ENCODE measurements at regions not wholly inside any gene's neighbourhood (a gene's known extent, or its start where the extent isn't known, plus 50 kb on each side); places are given as distances from the start of the nearest gene placed in this dataset.
"Not testable (repeated sequence)": the region's sequence is repeated elsewhere in the genome, so short reads cannot be mapped to it uniquely, and the experiment has no call there.

DNA sequence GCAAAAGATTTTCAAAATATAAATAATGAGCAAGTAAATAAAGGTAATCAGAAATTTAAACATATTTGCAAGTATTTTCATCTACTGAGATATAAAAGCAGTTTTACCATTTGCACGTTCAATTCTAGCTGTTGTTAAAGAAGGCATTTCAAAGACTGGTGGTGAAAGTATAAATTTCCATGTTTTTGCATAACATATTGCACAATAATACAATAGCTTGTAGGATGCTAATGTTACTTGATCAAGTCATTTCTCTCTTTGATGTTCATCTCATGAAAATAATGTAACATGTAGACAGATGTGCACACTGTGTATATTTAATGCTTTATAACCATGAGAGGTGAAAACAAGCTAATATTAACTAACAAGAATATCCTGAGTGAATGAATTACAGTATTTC, 651.9 kb downstream of the CDH9 start:
- TF ChIP-seq, protein P1, sequence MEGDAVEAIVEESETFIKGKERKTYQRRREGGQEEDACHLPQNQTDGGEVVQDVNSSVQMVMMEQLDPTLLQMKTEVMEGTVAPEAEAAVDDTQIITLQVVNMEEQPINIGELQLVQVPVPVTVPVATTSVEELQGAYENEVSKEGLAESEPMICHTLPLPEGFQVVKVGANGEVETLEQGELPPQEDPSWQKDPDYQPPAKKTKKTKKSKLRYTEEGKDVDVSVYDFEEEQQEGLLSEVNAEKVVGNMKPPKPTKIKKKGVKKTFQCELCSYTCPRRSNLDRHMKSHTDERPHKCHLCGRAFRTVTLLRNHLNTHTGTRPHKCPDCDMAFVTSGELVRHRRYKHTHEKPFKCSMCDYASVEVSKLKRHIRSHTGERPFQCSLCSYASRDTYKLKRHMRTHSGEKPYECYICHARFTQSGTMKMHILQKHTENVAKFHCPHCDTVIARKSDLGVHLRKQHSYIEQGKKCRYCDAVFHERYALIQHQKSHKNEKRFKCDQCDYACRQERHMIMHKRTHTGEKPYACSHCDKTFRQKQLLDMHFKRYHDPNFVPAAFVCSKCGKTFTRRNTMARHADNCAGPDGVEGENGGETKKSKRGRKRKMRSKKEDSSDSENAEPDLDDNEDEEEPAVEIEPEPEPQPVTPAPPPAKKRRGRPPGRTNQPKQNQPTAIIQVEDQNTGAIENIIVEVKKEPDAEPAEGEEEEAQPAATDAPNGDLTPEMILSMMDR (IDR thresholded peaks at IDR 0.05): no peak
- Histone ChIP-seq H3K9me3 (peaks cover 0 to 4% (median 0%) of the 10 kb centered on the region in 4 donors), H3K4me1 (no peaks in the 10 kb centered on the region), H3K4me3 (no peak overlapping the region), H3K27me3 (no peaks in the 10 kb centered on the region), H3K27ac (no peak overlapping the region), H3K36me3 (no peaks in the 10 kb centered on the region)
- no peak for DNase-seq
- WGBS, 2 donors: 73 to 78% methylated on average over 1 of the region's 1 CpG
- intact Hi-C loops (cut with DNase I): no loop called here

DNA sequence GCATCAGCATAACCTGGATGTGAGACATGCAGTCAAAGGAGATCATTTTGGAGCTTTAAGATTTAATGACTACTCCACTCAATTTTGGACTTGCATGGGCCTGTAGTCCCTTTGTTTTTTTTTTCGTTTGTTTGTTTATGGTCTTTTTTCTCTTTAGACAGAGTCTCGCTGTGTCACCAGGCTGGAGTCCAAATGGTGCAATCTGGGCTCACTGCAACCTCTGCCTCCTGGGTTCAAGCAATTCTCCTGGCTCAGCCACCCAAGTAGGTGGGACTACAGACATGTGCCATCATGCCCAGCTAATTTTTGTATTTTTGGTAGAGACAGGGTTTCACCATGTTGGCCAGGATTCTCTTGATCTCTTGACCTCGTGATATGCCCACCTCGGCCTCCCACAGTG, 673.8 kb downstream of the CDH9 start:
- not testable (repeated sequence) for H3K27ac ChIP-seq, H3K4me1 ChIP-seq
- 75 to 85% methylated on average over 4 of the region's 4 CpGs for WGBS, 2 donors

DNA sequence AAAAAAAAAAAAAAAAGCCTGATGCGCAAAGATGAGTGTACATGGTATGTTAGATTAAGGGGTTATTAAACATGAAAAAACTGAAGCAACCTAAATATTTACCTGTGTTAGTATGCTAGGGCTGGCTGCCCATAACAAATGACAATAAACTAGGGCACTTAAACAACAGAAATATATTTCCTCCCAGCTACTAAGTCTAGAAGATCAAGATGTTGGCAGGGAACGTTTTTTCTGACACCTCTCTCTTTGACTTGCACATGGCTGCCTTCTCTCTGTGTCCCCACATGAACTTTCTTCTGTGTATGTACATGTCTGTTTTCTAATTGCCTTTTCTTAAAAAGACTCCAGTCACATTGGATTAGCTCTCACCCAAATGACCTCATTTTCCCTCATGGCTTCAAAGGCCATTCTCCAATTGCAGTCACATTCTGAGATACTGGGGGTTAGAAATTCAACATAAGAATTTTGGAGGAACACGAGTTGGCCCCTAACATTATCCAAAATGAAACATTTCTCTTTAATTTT, 694.5 kb downstream of the CDH9 start:
- no peak for DNase-seq
- no peak overlapping the region for H3K4me3 ChIP-seq
- intact Hi-C loops (cut with DNase I): no loop called here
- no peak overlapping the region for H3K27ac ChIP-seq
- TF ChIP-seq EP300 (IDR thresholded peaks at IDR 0.05) (no peak), POLR2A (IDR thresholded peaks at IDR 0.05) (no peak), POLR2AphosphoS5 (IDR thresholded peaks at IDR 0.05) (no peak)
- TF ChIP-seq, protein P1 (IDR thresholded peaks at IDR 0.05): no peak
- H3K36me3 ChIP-seq: no peaks in the 10 kb centered on the region
- H3K9me3 ChIP-seq: no peaks in the 10 kb centered on the region
- 63 to 70% methylated on average over 3 of the region's 3 CpGs for WGBS, 2 donors
- no peaks in the 10 kb centered on the region for H3K4me1 ChIP-seq
- no peaks in the 10 kb centered on the region for H3K27me3 ChIP-seq

More for the DNA sequence above, 673.8 kb downstream of the CDH9 start:
- H3K9me3 ChIP-seq; intact Hi-C loops (cut with DNase I); H3K36me3 ChIP-seq; H3K27me3 ChIP-seq; H3K4me3 ChIP-seq; DNase-seq: not testable (repeated sequence)

DNA sequence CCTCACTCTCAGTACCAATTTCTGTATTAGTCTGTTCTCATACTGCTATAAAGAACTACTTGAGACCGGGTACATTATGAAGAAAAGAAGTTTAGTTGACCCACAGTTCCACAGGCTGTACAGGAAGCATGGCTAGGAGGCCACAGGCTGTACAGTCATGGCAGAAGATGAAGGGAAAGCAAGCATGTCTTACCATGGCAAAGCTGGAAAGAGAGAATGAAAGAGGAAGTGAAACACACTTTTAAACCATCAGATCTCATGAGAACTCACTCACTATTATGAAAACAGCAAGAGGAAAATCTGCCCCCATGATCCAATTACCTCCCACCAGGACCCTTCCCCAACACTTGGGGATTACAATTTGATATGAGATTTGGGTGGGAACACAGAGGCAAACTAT, 698.8 kb downstream of the CDH9 start:
- Histone ChIP-seq H3K4me1 (no peaks in the 10 kb centered on the region), H3K27ac (no peak overlapping the region), H3K9me3 (no peaks in the 10 kb centered on the region), H3K4me3 (no peak overlapping the region), H3K27me3 (no peaks in the 10 kb centered on the region), H3K36me3 (no peaks in the 10 kb centered on the region)
- intact Hi-C loops (cut with DNase I): no loop called here
- 55 to 70% methylated on average over 1 of the region's 1 CpG for WGBS, 2 donors
- DNase-seq: no peak
- TF ChIP-seq POLR2A (IDR thresholded peaks at IDR 0.05) (no peak), EP300 (IDR thresholded peaks at IDR 0.05) (no peak)

DNA sequence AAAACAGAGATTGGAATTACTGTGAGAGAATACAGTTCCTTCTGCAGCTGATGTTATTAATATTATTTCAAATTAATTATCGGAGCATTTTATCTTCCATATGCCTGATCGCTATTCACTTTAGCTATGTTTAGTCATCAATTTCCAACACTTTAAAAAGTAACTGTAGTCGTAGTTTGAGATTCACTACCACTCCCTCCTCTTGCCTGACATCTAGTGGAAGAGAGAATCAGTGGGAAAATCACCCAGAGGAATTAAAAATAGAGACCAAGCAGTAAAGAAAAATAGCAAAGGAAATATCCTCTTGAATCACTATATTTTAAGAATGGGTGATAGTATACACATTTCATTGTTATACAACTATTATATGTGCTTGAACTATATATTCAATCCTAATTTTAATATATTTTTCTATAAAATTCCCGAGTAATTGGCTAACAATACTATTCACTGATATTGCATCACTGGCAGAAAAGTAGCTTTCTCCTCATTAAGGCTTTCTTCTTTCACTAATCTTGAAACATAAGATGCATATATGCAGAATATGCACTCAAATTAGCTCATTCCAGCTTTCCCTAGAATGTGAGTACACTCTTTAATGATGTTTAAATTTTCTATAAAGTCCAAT, 708.7 kb downstream of the CDH9 start:
- no peaks in the 10 kb centered on the region for H3K9me3 ChIP-seq
- H3K4me3 ChIP-seq: no peak overlapping the region
- intact Hi-C loops (cut with DNase I): no loop called here
- no peaks in the 10 kb centered on the region for H3K36me3 ChIP-seq
- DNase-seq: no peak
- 24 to 29% methylated on average over 4 of the region's 4 CpGs for WGBS, 2 donors
- no peaks in the 10 kb centered on the region for H3K4me1 ChIP-seq
- H3K27me3 ChIP-seq: no peaks in the 10 kb centered on the region
- TF ChIP-seq EP300 (IDR thresholded peaks at IDR 0.05): no peak
- no peak for TF ChIP-seq POLR2A (IDR thresholded peaks at IDR 0.05)
- TF ChIP-seq, protein P1 (IDR thresholded peaks at IDR 0.05): no peak
- TF ChIP-seq POLR2AphosphoS5 (IDR thresholded peaks at IDR 0.05): no peak
- no peak overlapping the region for H3K27ac ChIP-seq

DNA sequence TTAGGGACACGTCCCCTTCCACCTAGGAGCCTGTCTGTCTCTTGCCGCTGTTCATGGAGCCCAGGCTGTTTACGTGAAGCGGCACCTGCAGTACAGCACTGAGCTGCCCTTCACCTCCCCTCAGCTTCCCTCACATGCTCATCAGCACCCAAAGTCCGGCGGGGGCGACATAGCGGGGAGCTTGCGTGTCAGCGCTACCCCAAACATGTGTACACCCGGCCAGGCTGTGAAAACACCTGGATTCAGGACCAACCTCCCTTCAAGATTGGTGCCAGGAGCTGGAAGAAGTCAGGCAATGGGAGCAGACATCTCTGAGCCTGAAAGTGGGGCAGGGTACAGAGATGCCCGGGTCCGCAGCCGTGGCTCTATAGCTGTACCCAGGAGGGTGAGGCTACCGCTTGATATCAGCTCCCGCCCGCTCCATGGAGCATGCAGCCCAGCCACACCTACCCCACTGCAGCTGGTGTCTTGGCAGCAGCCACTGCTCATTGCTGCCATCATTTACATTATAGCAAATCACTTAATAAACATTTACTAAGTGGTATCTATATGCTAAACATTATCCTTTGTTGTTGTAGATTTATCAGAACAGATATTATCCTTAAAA, 712.1 kb downstream of the CDH9 start:
- Histone ChIP-seq H3K27me3 (no peaks in the 10 kb centered on the region), H3K9me3 (no peaks in the 10 kb centered on the region), H3K36me3 (no peaks in the 10 kb centered on the region), H3K4me1 (no peaks in the 10 kb centered on the region), H3K4me3 (no peak overlapping the region), H3K27ac (no peak overlapping the region)
- intact Hi-C loops (cut with DNase I): no loop called here
- TF ChIP-seq EP300 (IDR thresholded peaks at IDR 0.05): no peak
- 92 to 95% methylated on average over 17 of the region's 17 CpGs for WGBS, 2 donors
- DNase-seq: no peak

DNA sequence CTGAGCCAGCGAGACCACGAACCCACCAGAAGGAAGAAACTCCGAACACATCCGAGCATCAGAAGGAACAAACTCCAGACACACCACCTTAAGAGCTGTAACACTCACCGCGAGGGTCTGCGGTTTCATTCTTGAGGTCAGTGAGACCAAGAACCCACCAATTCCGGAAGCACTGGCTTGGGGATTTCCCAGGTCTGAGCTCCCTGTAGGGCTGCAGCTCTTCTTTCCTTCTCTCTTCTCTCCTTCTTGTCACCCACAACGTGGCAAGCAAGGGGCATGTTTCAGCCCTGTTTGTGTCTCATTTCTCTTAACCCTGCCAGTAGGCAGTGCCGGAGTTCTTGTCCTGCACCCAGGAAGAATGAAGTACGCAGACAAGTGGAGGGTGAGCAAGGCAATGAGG, 713.0 kb downstream of the CDH9 start:
- WGBS, 2 donors: 91 to 94% methylated on average over 11 of the region's 11 CpGs
- H3K4me3 ChIP-seq; H3K27me3 ChIP-seq; H3K9me3 ChIP-seq; H3K27ac ChIP-seq; H3K4me1 ChIP-seq; intact Hi-C loops (cut with DNase I); H3K36me3 ChIP-seq; DNase-seq: not testable (repeated sequence)

DNA sequence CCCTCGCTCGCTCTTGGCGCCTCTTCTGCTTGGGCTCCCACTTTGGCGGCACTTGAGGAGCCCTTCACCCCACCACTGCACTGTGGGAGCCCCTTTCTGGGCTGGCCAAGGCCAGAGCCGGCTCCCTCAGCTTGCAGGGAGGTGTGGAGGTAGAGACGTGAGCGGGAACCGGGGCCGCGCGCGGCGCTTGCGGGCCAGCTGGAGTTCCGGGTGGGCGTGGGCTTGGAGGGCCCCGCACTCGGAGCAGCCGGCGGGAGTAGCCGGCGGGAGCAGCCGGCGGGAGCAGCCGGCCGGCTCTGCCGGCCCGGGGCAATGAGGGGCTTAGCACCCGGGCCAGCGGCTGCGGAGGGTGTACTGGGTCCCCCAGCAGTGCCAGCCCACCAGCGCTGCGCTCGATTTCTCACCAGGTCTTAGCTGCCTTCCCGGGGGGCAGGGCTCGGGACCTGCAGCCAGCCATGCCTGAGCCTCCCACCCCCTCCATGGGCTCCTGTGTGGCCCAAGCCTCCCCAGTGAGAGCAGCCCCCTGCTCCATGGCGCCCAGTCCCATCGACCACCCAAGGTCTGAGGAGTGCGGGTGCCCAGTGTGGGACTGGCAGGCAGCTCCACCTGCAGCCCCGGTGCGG, 714.0 kb downstream of the CDH9 start:
- H3K27ac ChIP-seq; H3K4me3 ChIP-seq; H3K27me3 ChIP-seq; intact Hi-C loops (cut with DNase I); H3K4me1 ChIP-seq; H3K9me3 ChIP-seq; DNase-seq; H3K36me3 ChIP-seq: not testable (repeated sequence)
- 97% methylated on average over 41 of the region's 41 CpGs for WGBS, 2 donors

Measured in sigmoid colon (tissue), 6 donors.